ENCODE measurements at regions not wholly inside any gene's neighbourhood (a gene's known extent, or its start where the extent isn't known, plus 50 kb on each side); places are given as distances from the start of the nearest gene placed in this dataset.

DNA sequence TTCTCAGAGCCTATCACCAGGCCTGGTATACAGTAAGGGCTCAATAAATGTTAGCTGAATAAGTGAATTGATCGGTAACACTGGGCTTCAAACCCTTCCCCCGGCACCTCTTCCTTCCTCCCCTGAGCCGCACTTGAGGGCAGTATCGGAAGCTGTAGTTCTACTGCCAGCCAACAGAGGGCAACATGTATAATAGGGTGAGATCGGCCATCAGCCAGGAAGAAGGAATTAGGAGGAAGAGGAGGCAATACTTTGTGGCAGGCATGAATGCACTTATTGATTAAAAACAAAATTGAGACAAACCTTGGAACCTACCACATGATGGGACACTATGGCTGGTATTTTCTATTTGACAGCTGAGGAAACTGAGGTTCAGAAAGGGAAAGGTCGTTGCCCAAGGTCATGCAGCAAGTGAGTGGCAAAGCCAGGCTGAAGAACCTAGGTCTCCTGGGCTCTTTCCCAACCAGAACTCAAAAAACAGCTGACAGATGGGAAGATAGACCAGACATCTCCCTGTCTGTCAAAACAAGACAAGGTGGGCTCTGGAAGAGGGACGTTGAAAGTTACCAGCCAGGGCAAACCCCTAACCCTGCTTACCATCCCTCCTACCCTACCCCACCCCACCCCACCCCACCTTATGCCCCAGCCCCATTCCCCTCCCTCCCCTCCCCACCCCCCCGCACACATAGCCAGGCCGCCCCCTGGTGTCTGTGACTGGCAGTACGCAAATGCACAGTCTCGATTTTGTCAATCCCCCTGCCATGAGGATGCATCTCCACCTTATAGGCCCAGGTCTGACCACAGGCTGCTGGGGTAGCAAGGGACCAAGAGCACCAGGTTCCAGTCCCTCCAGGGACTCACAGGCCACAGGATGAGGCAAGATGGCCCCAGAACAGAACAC, 107.3 kb upstream of the RUNX3 start (continued):
- TF ChIP-seq, protein P1, sequence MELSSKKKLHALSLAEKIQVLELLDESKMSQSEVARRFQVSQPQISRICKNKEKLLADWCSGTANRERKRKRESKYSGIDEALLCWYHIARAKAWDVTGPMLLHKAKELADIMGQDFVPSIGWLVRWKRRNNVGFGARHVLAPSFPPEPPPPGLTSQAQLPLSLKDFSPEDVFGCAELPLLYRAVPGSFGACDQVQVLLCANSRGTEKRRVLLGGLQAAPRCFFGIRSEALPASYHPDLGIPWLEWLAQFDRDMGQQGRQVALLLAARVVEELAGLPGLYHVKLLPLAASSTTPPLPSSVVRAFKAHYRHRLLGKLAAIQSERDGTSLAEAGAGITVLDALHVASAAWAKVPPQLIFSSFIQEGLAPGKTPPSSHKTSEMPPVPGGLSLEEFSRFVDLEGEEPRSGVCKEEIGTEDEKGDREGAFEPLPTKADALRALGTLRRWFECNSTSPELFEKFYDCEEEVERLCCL (CRISPR knock-in tag; IDR thresholded peaks at IDR 0.05; ENCODE audit: borderline replicate concordance) = no peak
- TF ChIP-seq ZNF33A (CRISPR knock-in tag; IDR thresholded peaks at IDR 0.05; ENCODE audit: borderline replicate concordance) (no peak), ZNF44 (CRISPR knock-in tag; IDR thresholded peaks at IDR 0.05) (no peak), GABPB1 (CRISPR knock-in tag; IDR thresholded peaks at IDR 0.05) (peak; percentile 65), ZNF230 (CRISPR knock-in tag; IDR thresholded peaks at IDR 0.05) (no peak), RXRB (CRISPR knock-in tag; IDR thresholded peaks at IDR 0.05; ENCODE audit: borderline replicate concordance) (no peak), ZBTB4 (CRISPR knock-in tag; IDR thresholded peaks at IDR 0.05; ENCODE audit: borderline replicate concordance) (no peak), ZNF382 (CRISPR knock-in tag; IDR thresholded peaks at IDR 0.05; ENCODE audit: borderline replicate concordance) (no peak), KLF6 (CRISPR knock-in tag; IDR thresholded peaks at IDR 0.05) (no peak), NPAS2 (CRISPR knock-in tag; IDR thresholded peaks at IDR 0.05; ENCODE audit: borderline replicate concordance) (no peak)
- TF ChIP-seq, protein P2, sequence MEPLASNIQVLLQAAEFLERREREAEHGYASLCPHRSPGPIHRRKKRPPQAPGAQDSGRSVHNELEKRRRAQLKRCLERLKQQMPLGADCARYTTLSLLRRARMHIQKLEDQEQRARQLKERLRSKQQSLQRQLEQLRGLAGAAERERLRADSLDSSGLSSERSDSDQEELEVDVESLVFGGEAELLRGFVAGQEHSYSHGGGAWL (CRISPR knock-in tag; IDR thresholded peaks at IDR 0.05) = no peak

All from HepG2 (cell line).